ENCODE measurements at regions not wholly inside any gene's neighbourhood (a gene's known extent, or its start where the extent isn't known, plus 50 kb on each side); places are given as distances from the start of the nearest gene placed in this dataset.

DNA sequence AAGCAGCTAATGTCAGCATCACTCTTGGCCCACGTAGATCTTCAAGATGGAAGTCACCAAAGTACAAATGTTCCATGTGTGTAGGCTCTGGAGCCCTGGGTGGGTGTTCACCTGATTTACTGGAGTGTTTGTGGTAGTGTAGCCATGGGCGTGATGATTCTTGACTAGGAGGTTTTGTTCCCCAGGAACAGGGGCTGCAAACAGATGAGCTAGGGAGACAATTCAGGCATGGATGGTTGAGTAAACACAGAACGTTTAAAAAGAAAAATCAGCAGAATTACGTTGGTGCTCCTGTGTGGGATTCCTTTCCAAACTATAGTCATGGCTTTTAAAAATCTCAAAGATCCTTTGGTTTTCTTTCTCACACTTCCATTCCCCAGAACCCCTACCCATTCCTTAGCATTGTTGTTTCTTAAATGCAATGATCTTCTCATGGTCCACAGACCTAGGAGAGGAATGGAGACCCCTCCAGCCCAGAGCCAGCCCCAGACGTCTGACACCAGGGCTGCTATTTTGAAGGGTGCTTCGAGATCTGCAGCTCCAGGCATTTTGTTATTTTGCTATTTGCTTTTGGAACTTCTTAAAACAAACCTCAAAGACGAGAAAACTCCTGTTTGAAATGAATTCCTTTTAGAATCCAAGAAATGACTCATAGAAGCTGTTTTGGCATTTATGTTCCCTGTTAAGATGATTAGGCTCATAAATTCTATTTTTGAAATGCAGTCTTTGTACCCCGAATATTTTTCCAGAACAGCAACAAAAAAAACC lies 115.1 kb downstream of the ETS2 start:
- no peak for FAIRE-seq
- DNase-seq (ENCODE audit: insufficient read length, low spot score) = no peak

GRCh38 chr21:38918607-38919346 lies 113.0 kb downstream of the ETS2 start:
- FAIRE-seq (no peak), DNase-seq (ENCODE audit: insufficient read length, low spot score) (no peak)

DNA sequence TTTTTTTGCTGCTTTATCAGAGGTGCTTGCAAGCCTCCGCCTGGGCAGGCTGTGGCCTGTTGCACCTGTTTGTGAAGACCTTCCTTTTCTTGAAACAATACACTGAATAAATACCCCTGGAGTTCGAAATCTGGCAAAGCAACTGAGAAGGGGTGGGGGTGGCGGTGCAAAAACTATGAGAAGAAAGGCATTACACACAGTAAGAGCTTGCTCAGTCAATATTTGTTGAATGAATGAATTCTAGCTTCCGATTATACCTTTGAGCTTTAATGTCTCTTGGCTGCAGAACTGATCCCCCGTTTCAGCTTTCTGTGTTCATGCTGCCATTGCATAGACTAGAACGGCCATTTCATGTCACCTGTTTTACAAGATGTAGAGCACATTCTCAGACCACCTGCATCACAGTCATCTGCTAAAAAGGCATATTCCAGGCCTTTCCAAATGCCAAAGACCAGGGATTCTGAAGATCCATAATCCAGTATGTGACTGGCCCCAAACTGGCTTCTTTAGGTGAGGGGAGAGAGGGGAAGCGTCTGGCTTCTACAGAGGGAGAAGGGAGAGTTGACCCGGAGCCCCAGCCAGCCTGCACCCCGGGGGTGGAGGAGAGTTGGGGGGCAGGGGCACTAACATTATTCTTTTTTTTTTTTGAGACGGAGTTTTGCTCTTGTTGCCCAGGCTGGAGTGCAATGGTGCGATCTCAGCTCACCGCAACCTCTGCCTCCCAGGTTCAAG lies 111.5 kb downstream of the ETS2 start:
- no peak for DNase-seq (ENCODE audit: insufficient read length, low spot score)
- no peak for FAIRE-seq

GRCh38 chr21:38916214-38916964 lies 110.7 kb downstream of the ETS2 start:
- DNase-seq (ENCODE audit: insufficient read length, low spot score) = no peak
- FAIRE-seq = no peak

- FAIRE-seq = no peak
- no peak for DNase-seq (ENCODE audit: insufficient read length, low spot score)
Measured at GRCh38 chr21:38915546-38915945, 109.8 kb downstream of the ETS2 start.

DNA sequence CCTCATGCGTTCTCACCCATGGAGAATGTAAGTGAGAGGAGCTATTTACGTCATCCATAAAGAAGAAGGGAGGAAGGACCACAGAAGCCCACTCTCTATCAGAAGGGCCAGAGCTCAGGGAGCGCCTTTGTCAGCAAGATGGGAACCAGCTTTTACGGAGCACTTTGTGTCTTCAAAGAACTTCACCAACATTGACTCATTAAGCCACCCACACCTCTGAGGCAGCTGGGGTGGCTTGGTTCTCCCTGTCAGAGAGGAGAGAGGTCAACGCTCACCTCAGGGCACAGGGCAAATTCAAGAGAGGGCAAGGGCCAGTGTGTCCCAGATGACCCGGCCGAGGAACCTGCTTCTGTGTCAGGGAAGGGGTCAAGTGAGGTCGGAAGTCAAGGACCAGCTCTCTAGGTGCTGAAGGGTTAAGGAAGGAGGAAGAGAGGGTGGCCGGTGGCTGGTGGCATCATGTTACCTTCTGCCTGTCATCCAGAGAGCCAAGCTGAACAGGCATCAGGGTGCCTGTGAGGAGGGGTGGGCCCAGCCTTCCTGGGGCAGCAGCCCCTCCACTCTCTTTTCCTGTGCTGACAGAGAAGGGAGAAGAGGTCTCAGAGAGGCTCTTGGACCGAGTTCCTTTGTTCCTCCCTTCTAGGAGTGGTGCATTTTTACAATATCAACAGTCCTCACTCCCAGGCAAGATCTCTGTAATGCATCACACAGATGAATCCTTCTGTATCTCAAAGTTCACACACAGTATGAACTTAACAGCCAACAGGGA lies 109.0 kb downstream of the ETS2 start:
- FAIRE-seq (no peak), DNase-seq (ENCODE audit: insufficient read length, low spot score) (no peak)

- DNase-seq (ENCODE audit: insufficient read length, low spot score) (no peak), FAIRE-seq (no peak)
Measured at GRCh38 chr21:38913893-38914527, 108.3 kb downstream of the ETS2 start.

- DNase-seq (ENCODE audit: insufficient read length, low spot score) = no peak
- FAIRE-seq = no peak
Measured at GRCh38 chr21:38913120-38913892, 107.6 kb downstream of the ETS2 start.

- no peak for DNase-seq (ENCODE audit: insufficient read length, low spot score)
- no peak for FAIRE-seq
Measured at GRCh38 chr21:38912789-38913119, 107.0 kb downstream of the ETS2 start.

GRCh38 chr21:38912102-38912629 lies 106.4 kb downstream of the ETS2 start:
- DNase-seq (ENCODE audit: insufficient read length, low spot score) (no peak), FAIRE-seq (no peak)

- DNase-seq (ENCODE audit: insufficient read length, low spot score) (no peak), FAIRE-seq (no peak)
Measured at GRCh38 chr21:38911484-38912101, 105.9 kb downstream of the ETS2 start.

GRCh38 chr21:38910390-38911067 lies 104.8 kb downstream of the ETS2 start:
- FAIRE-seq = no peak
- DNase-seq (ENCODE audit: insufficient read length, low spot score) = no peak

DNA sequence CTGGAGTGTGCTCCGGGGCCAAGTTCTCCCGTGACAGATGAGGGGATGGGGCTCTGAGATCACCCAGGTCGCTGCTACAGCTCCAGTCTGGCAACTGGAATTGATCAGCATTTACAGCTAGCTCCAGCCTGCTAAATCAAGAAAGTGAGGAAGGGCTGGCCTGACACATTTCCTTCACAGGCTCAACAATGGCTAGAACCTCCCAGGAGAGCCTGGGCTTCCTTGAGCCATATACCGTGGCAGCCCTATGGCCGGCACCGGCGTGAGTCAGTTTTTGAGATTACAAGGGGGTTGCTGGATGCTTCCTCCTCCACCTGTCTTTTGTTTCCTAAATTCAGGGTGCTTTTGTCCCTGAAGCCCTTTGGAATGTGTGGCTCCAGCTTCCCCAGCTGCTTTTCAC lies 104.2 kb downstream of the ETS2 start:
- FAIRE-seq = no peak
- DNase-seq (ENCODE audit: insufficient read length, low spot score) = no peak

- DNase-seq (ENCODE audit: insufficient read length, low spot score) (no peak), FAIRE-seq (no peak)
Measured at GRCh38 chr21:38909109-38909508, 103.4 kb downstream of the ETS2 start.

GRCh38 chr21:38908537-38908936 lies 102.8 kb downstream of the ETS2 start:
- FAIRE-seq = no peak

GRCh38 chr21:38905752-38906151 lies 100.0 kb downstream of the ETS2 start:
- FAIRE-seq = no peak

More at GRCh38 chr21:38908537-38908936, 102.8 kb downstream of the ETS2 start:
- no peak for DNase-seq (ENCODE audit: insufficient read length, low spot score)

DNA sequence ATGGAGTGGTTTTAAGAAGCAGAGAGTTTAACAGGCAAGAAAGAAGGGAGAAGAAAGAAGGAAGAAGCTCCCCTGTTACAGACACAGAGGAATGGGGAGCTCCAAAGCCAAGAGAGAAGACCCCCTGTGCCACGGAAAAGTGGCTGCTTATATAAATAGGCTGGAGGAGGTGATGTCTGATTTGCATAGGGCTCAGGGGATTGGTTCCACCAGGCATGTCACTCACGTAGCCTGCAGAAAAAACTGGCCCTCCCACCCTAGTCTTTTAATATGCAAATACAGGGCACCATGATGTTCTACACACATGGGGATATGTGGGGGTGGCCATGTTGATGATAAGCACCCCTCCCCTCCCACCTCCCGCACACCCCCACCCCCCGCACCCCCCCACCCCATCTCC lies 99.6 kb downstream of the ETS2 start:
- DNase-seq (ENCODE audit: insufficient read length, low spot score) = no peak
- FAIRE-seq = no peak

More at GRCh38 chr21:38905752-38906151, 100.0 kb downstream of the ETS2 start:
- DNase-seq (ENCODE audit: insufficient read length, low spot score) = no peak

DNA sequence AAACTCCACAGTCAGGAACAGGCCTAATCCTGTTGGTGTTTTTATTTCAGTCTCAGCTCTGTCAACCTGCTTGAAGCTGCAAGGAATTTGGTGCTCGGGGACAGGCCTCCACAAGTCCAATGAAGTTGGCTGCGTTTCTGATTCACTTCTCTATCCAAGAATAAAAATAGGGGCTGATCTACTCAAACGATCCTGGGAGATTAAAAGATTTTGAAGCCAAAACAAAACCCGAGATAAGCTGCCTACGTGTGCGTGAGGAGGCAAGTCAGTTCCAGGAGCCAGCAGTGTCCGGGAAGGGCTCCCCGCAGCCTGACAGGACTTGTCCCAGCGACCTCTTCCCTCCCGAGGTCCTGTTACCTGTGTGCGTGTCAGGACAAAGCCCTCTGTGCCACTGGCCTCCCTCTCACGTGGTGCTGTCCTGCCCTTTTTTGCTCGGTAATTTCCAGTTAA lies 98.0 kb downstream of the ETS2 start:
- DNase-seq (ENCODE audit: insufficient read length, low spot score) (no peak), FAIRE-seq (no peak)

Measured in GM19239 (cell line).